ENCODE measurements at regions not wholly inside any gene's neighbourhood (a gene's known extent, or its start where the extent isn't known, plus 50 kb on each side); places are given as distances from the start of the nearest gene placed in this dataset.
"Not testable (repeated sequence)": the region's sequence is repeated elsewhere in the genome, so short reads cannot be mapped to it uniquely, and the experiment has no call there.

- POLR2A ChIA-PET = no interaction called here
- H3K27me3 ChIP-seq (ENCODE audit: insufficient read depth, low read length) = no peaks in the 10 kb centered on the region
- H4K20me1 ChIP-seq (ENCODE audit: insufficient read depth) = no peaks in the 10 kb centered on the region
- no peak overlapping the region for H3K4me2 ChIP-seq (ENCODE audit: low read length)
- H3K4me3 ChIP-seq (replicated peaks in 1 of 2; ENCODE audit: low read depth in 1 of 2, low read length in 2 of 2) = no peak overlapping the region
- H3K27ac ChIP-seq (ENCODE audit: low read depth, low read length) = no peak overlapping the region
- no peaks in the 10 kb centered on the region for H3K9me3 ChIP-seq (ENCODE audit: control insufficient read depth in 1 of 2, insufficient read depth in 1 of 2, low read depth in 1 of 2, low read length in 2 of 2)
- intact Hi-C loops (cut with micrococcal nuclease) = no loop called here
- no peak for DNase-seq (ENCODE audit: low read depth, low spot score)
- no peak for ATAC-seq
- RAD21 ChIA-PET (ENCODE audit: low non-redundant PET in 1 of 2, low total read pairs in 2 of 2, uncharacterized antibody in 2 of 2, unreplicated experiment in 2 of 2) = no interaction called here
- H3K4me1 ChIP-seq (ENCODE audit: control insufficient read depth in 1 of 2, insufficient read depth in 2 of 2, low read length in 2 of 2) = no peaks in the 10 kb centered on the region
- no peaks in the 10 kb centered on the region for H3K79me2 ChIP-seq (ENCODE audit: insufficient read depth, low read length)
- no peak overlapping the region for H3K9ac ChIP-seq (ENCODE audit: low read length)
- BruUV-seq (replicated peaks) = no TSS peak
- CTCF ChIA-PET = no interaction called here
- H3K36me3 ChIP-seq (ENCODE audit: control insufficient read depth in 1 of 2, insufficient read depth in 2 of 2, low read length in 2 of 2) = no peaks in the 10 kb centered on the region
- H3K9me2 ChIP-seq (ENCODE audit: insufficient read depth) = no peaks in the 10 kb centered on the region
- no peak overlapping the region for H2AFZ ChIP-seq (ENCODE audit: low read depth, low read length, poor library complexity, severe bottlenecking)
- TF ChIP-seq SP1 (IDR thresholded peaks at IDR 0.05; ENCODE audit: low read depth) (no peak), YY1 (IDR thresholded peaks at IDR 0.05; ENCODE audit: extremely low read depth, insufficient replicate concordance, low read depth, low read length) (no peak), MAX (IDR thresholded peaks at IDR 0.05) (no peak), POLR2AphosphoS5 (IDR thresholded peaks at IDR 0.05; ENCODE audit: low read depth, low read length) (no peak), FOSL1 (IDR thresholded peaks at IDR 0.05; ENCODE audit: low read depth) (no peak), CTCF (IDR thresholded peaks at IDR 0.05 in 2 of 3, conservative IDR thresholded peaks at IDR 0.05 in 1 of 3; ENCODE audit: borderline replicate concordance in 1 of 3, insufficient read depth in 1 of 3, low read depth in 2 of 3, low read length in 2 of 3) (no peak), ZNF274 (IDR thresholded peaks at IDR 0.05; ENCODE audit: low read depth, low read length) (no peak), RAD21 (IDR thresholded peaks at IDR 0.05; ENCODE audit: low read depth) (no peak), SIN3A (IDR thresholded peaks at IDR 0.05; ENCODE audit: low read depth) (no peak), ZFX (IDR thresholded peaks at IDR 0.05) (no peak), REST (IDR thresholded peaks at IDR 0.05; ENCODE audit: low read depth) (no peak), SRF (IDR thresholded peaks at IDR 0.05; ENCODE audit: low read depth) (no peak), POLR2A (IDR thresholded peaks at IDR 0.05; ENCODE audit: borderline replicate concordance, extremely low read depth, insufficient read depth, insufficient read length) (no peak), ELF1 (IDR thresholded peaks at IDR 0.05; ENCODE audit: borderline replicate concordance, low read depth) (no peak), TCF7L2 (IDR thresholded peaks at IDR 0.05; ENCODE audit: borderline replicate concordance, extremely low read depth, insufficient read depth, insufficient read length) (no peak), CBX3 (IDR thresholded peaks at IDR 0.05; ENCODE audit: low read depth) (no peak), JUND (IDR thresholded peaks at IDR 0.05) (no peak), CEBPB (IDR thresholded peaks at IDR 0.05; ENCODE audit: low read depth) (no peak), EZH2phosphoT487 (IDR thresholded peaks at IDR 0.05; ENCODE audit: borderline replicate concordance) (no peak)
Observed at GRCh38 chrX:44667771-44668170, 125.1 kb upstream of the FUNDC1 start.

GRCh38 chrX:44657718-44658246 lies 115.1 kb upstream of the FUNDC1 start:
- H3K79me2 ChIP-seq (ENCODE audit: insufficient read depth, low read length); H3K9me3 ChIP-seq (ENCODE audit: control insufficient read depth in 1 of 2, insufficient read depth in 1 of 2, low read depth in 1 of 2, low read length in 2 of 2); intact Hi-C loops (cut with micrococcal nuclease); H2AFZ ChIP-seq (ENCODE audit: low read depth, low read length, poor library complexity, severe bottlenecking); DNase-seq (ENCODE audit: low read depth, low spot score); H3K27ac ChIP-seq (ENCODE audit: low read depth, low read length); RAD21 ChIA-PET (ENCODE audit: low non-redundant PET in 1 of 2, low total read pairs in 2 of 2, uncharacterized antibody in 2 of 2, unreplicated experiment in 2 of 2); H3K4me3 ChIP-seq (replicated peaks in 1 of 2; ENCODE audit: low read depth in 1 of 2, low read length in 2 of 2); CTCF ChIA-PET; H3K36me3 ChIP-seq (ENCODE audit: control insufficient read depth in 1 of 2, insufficient read depth in 2 of 2, low read length in 2 of 2); H3K27me3 ChIP-seq (ENCODE audit: insufficient read depth, low read length); H3K4me2 ChIP-seq (ENCODE audit: low read length); H3K4me1 ChIP-seq (ENCODE audit: control insufficient read depth in 1 of 2, insufficient read depth in 2 of 2, low read length in 2 of 2); BruUV-seq (replicated peaks); H3K9me2 ChIP-seq (ENCODE audit: insufficient read depth); POLR2A ChIA-PET; H4K20me1 ChIP-seq (ENCODE audit: insufficient read depth); ATAC-seq; H3K9ac ChIP-seq (ENCODE audit: low read length): not testable (repeated sequence)
